SK-N-SH (cell line): ENCODE measurements at regions not wholly inside any gene's neighbourhood (a gene's known extent, or its start where the extent isn't known, plus 50 kb on each side); places are given as distances from the start of the nearest gene placed in this dataset.

Experiments used
- RFX5 ChIP-seq: IDR thresholded peaks from 2 replicates; pipeline ENCODE4 v1.6.1; 2012; ENCODE audit warnings: mild to moderate bottlenecking, improper control_type of control experiment, low read length
- TAF1 ChIP-seq: IDR thresholded peaks from 2 replicates; pipeline ENCODE4 v1.6.1; 2012; ENCODE audit warnings: low read depth, mild to moderate bottlenecking, low read length, moderate library complexity, borderline replicate concordance
- YY1 ChIP-seq: IDR thresholded peaks from 2 replicates; pipeline ENCODE4 v1.4.0; 2012; ENCODE audit warnings: low read depth, mild to moderate bottlenecking
- TF ChIP-seq, protein P1 (sequence below): fragments of 200-600 bp; sonication (generic); IDR thresholded peaks from 2 replicates; pipeline ENCODE4 v1.6.1; 2017; ENCODE audit warnings: antibody characterized with exemption, mild to moderate bottlenecking, moderate library complexity
- TF ChIP-seq, protein P2 (sequence below): fragments of 150-350 bp; IDR thresholded peaks from 2 replicates; pipeline ENCODE4 v1.6.1; 2017; ENCODE audit warnings: antibody characterized with exemption, low read length, low read depth, borderline replicate concordance
- TF ChIP-seq, protein P3 (sequence below): IDR thresholded peaks from 2 replicates; pipeline ENCODE4 v1.6.1; 2012; ENCODE audit warnings: mild to moderate bottlenecking, low read depth, low read length, moderate library complexity

DNA sequence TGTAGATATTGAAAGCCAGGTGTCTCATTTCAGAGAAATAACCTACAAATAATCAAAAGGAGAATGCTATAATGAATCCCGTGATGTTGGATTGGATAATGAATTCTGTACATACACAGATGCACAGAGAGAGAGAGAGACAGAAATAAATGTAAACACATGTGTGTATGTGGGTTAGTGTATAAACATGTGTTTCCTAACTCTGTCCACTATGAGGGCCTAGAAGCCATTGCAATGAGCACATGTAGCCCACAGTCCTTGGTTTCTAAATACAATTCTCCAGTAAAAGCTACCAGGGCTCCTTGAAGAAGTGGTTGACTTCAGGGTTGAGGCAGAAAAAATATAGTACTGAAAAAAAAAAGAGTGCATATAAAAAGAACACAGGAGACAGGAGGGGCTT lies 109.5 kb downstream of the INHBB start:
- no peak for TF ChIP-seq YY1
- no peak for TF ChIP-seq RFX5
- TF ChIP-seq, protein P1, sequence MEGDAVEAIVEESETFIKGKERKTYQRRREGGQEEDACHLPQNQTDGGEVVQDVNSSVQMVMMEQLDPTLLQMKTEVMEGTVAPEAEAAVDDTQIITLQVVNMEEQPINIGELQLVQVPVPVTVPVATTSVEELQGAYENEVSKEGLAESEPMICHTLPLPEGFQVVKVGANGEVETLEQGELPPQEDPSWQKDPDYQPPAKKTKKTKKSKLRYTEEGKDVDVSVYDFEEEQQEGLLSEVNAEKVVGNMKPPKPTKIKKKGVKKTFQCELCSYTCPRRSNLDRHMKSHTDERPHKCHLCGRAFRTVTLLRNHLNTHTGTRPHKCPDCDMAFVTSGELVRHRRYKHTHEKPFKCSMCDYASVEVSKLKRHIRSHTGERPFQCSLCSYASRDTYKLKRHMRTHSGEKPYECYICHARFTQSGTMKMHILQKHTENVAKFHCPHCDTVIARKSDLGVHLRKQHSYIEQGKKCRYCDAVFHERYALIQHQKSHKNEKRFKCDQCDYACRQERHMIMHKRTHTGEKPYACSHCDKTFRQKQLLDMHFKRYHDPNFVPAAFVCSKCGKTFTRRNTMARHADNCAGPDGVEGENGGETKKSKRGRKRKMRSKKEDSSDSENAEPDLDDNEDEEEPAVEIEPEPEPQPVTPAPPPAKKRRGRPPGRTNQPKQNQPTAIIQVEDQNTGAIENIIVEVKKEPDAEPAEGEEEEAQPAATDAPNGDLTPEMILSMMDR, result no peak
- TF ChIP-seq TAF1, result no peak
- TF ChIP-seq, protein P2, sequence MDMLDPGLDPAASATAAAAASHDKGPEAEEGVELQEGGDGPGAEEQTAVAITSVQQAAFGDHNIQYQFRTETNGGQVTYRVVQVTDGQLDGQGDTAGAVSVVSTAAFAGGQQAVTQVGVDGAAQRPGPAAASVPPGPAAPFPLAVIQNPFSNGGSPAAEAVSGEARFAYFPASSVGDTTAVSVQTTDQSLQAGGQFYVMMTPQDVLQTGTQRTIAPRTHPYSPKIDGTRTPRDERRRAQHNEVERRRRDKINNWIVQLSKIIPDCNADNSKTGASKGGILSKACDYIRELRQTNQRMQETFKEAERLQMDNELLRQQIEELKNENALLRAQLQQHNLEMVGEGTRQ, result no peak
- TF ChIP-seq, protein P3, sequence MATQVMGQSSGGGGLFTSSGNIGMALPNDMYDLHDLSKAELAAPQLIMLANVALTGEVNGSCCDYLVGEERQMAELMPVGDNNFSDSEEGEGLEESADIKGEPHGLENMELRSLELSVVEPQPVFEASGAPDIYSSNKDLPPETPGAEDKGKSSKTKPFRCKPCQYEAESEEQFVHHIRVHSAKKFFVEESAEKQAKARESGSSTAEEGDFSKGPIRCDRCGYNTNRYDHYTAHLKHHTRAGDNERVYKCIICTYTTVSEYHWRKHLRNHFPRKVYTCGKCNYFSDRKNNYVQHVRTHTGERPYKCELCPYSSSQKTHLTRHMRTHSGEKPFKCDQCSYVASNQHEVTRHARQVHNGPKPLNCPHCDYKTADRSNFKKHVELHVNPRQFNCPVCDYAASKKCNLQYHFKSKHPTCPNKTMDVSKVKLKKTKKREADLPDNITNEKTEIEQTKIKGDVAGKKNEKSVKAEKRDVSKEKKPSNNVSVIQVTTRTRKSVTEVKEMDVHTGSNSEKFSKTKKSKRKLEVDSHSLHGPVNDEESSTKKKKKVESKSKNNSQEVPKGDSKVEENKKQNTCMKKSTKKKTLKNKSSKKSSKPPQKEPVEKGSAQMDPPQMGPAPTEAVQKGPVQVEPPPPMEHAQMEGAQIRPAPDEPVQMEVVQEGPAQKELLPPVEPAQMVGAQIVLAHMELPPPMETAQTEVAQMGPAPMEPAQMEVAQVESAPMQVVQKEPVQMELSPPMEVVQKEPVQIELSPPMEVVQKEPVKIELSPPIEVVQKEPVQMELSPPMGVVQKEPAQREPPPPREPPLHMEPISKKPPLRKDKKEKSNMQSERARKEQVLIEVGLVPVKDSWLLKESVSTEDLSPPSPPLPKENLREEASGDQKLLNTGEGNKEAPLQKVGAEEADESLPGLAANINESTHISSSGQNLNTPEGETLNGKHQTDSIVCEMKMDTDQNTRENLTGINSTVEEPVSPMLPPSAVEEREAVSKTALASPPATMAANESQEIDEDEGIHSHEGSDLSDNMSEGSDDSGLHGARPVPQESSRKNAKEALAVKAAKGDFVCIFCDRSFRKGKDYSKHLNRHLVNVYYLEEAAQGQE, result no peak
